ENCODE measurements at regions not wholly inside any gene's neighbourhood (a gene's known extent, or its start where the extent isn't known, plus 50 kb on each side); places are given as distances from the start of the nearest gene placed in this dataset.

- no peak for DNase-seq
- H2BK120ac ChIP-seq (ENCODE audit: low read depth, low read length, poor library complexity, severe bottlenecking): no peak overlapping the region
- H3K4me1 ChIP-seq (ENCODE audit: insufficient read depth, low read length): peaks cover 2% of the 10 kb centered on the region; the same call in 1 of the 2 replicates
- no peaks in the 10 kb centered on the region for H3K27me3 ChIP-seq (ENCODE audit: insufficient read depth, low read length)
- no peak overlapping the region for H3K4me2 ChIP-seq (ENCODE audit: insufficient read depth, insufficient read length, low read length)
- H3K23me2 ChIP-seq (ENCODE audit: insufficient read length, low read depth, low read length, poor library complexity, severe bottlenecking): no peaks in the 10 kb centered on the region
- H3K14ac ChIP-seq (ENCODE audit: insufficient read depth, low read length): no peak overlapping the region; the same call in 1 of the 2 replicates
- no peak overlapping the region for H4K5ac ChIP-seq (ENCODE audit: insufficient read length, low read depth, low read length)
- H3K23ac ChIP-seq (ENCODE audit: insufficient read length, low read depth, low read length): no peak overlapping the region
- no peak overlapping the region for H2BK12ac ChIP-seq (ENCODE audit: insufficient read length, low read depth, low read length)
- TF ChIP-seq CTCF (conservative IDR thresholded peaks at IDR 0.05): no peak
- Mint-ChIP-seq H3K9me3 (peaks cover 18 to 20% of the 10 kb centered on the region in 2 experiments), H3K4me1 (no peaks in the 10 kb centered on the region), H3K27me3 (ENCODE audit: low read depth) (peaks cover 3% of the 10 kb centered on the region; the same call in 1 of the 2 replicates), H3K4me3 (no peak overlapping the region), H3K27ac (no peak overlapping the region), H3K36me3 (ENCODE audit: insufficient read depth in 1 of 3, low read depth in 3 of 3) (peaks cover 11 to 12% (median 11%) of the 10 kb centered on the region in 3 experiments)
- no peaks in the 10 kb centered on the region for H4K20me1 ChIP-seq (ENCODE audit: control insufficient read depth, insufficient read depth, insufficient read length)
- H2AK5ac ChIP-seq (ENCODE audit: insufficient read length, low read length): no peak overlapping the region
- no peak overlapping the region for H2BK20ac ChIP-seq (ENCODE audit: low read depth, low read length, poor library complexity, severe bottlenecking)
- H3K9ac ChIP-seq (ENCODE audit: extremely low read depth, insufficient read length, low read length): no peak overlapping the region
- H3K18ac ChIP-seq (ENCODE audit: insufficient read length, low read depth, low read length): no peak overlapping the region
- WGBS (ENCODE audit: extremely low coverage, insufficient read length, low lambda C conversion rate): no CpG with 5 or more reads among the region's 2 CpGs
- no peaks in the 10 kb centered on the region for H3K79me1 ChIP-seq (ENCODE audit: insufficient read depth, low read depth, low read length, poor library complexity, severe bottlenecking)
- H3T11ph ChIP-seq (ENCODE audit: low read length): no peak overlapping the region
- no peak overlapping the region for H3K4ac ChIP-seq (ENCODE audit: low read depth, low read length)
- H3K9me3 ChIP-seq (ENCODE audit: control insufficient read depth, low read depth, low read length): peaks cover 13% of the 10 kb centered on the region
- H4K8ac ChIP-seq (replicated peaks; ENCODE audit: insufficient read length, low read depth, low read length): no peak overlapping the region
- H3K27ac ChIP-seq (ENCODE audit: insufficient read length, low read depth, low read length): no peak overlapping the region
- H3K79me2 ChIP-seq (ENCODE audit: insufficient read depth, low read length): no peaks in the 10 kb centered on the region
- H3K56ac ChIP-seq (ENCODE audit: insufficient read length, low read depth, low read length): no peak overlapping the region
- no peak overlapping the region for H2BK5ac ChIP-seq (ENCODE audit: insufficient read length, low read length)
- no peak overlapping the region for H4K91ac ChIP-seq (ENCODE audit: insufficient read length, low read depth, low read length)
- H2BK15ac ChIP-seq (ENCODE audit: low read depth, low read length): no peak overlapping the region
- no peak overlapping the region for H2AFZ ChIP-seq (ENCODE audit: low read length)
Measured at GRCh38 chr6:14488180-14488579, 370.6 kb downstream of the CD83 start.
